Stimulated activated CD4-positive, alpha-beta T cell treated with anti-CD3 and anti-CD28 coated beads, Interleukin-2, amount 100 ng/mL, for 4 hours (primary cell): ENCODE measurements at regions not wholly inside any gene's neighbourhood (a gene's known extent, or its start where the extent isn't known, plus 50 kb on each side); places are given as distances from the start of the nearest gene placed in this dataset.

Source experiments
- DNase-seq: peaks from one replicate; pipeline ENCODE4 v3.0.0-alpha.2; 2020; ENCODE audit warnings: low read depth

GRCh38 chr1:5379176-5379759 lies 613.0 kb downstream of the NPHP4 start:
- no peak for DNase-seq

GRCh38 chr1:5376538-5377247 lies 615.5 kb downstream of the NPHP4 start:
- no peak for DNase-seq

- DNase-seq = no peak
Observed at GRCh38 chr1:5375481-5375880, 616.7 kb downstream of the NPHP4 start.

GRCh38 chr1:5374192-5374591 lies 618.0 kb downstream of the NPHP4 start:
- no peak for DNase-seq

DNA sequence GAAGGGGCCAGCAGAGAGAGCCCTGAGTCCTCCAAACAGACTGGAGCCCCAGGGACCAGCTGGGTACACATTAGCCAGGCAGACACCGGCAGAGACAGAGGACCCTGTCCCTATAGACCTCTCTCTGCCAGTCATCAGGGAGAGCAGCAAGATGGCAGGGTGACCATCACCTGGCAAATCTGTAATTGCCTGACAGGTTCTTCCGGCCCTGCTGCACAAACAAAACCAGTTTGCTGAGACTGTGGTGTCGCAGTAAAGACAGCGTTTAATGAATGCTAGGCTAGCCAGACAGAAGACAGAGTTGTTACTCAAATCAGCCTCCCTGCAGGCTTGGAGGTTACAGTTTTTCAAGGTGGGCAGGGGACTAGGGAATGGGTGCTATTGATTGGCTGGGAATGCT lies 618.9 kb downstream of the NPHP4 start:
- no peak for DNase-seq

- DNase-seq = no peak
Observed at GRCh38 chr1:5371270-5371669, 621.0 kb downstream of the NPHP4 start.

DNA sequence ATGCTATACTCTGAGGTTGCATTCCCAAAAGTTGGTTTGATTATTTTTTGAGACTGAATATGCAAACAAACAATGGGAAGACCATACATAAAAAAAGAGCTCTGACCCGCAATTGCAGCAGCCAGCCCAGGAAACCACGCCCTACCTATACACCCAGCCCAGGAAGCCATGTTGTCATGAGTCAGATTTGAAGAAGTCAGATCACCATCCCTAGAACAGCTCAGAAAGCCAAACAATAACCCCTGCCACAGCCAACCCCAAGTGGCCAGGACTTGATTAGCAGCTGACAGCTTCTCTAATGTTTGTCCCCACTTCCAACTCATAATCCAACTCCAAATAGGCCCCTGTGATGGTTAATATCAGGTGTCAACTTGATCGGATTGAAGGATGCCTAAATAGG lies 621.9 kb downstream of the NPHP4 start:
- DNase-seq = no peak

- no peak for DNase-seq
Observed at GRCh38 chr1:5369223-5369622, 623.0 kb downstream of the NPHP4 start.

- no peak for DNase-seq
Observed at GRCh38 chr1:5368201-5368600, 624.0 kb downstream of the NPHP4 start.

- no peak for DNase-seq
Observed at GRCh38 chr1:5367306-5367705, 624.9 kb downstream of the NPHP4 start.

DNA sequence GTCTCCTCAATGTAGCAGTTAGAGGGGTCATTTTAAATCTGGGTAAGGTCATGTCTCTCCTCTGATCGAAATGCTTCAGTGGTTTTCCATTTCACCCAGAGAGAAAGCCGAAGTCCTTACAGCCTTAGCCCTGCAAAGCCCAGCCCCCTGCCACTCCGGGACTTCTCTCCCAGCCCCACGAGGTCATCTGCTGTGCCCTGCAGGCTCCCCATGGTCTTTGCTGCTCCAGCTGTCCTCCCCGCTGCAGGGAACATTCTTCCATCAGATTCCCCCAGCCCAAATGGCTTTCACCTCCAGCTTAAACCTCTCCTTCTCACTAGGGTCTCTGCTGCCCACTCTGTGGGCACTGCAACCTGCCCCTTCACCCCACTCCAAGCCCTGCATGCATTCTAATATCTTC lies 626.5 kb downstream of the NPHP4 start:
- DNase-seq = no peak

DNA sequence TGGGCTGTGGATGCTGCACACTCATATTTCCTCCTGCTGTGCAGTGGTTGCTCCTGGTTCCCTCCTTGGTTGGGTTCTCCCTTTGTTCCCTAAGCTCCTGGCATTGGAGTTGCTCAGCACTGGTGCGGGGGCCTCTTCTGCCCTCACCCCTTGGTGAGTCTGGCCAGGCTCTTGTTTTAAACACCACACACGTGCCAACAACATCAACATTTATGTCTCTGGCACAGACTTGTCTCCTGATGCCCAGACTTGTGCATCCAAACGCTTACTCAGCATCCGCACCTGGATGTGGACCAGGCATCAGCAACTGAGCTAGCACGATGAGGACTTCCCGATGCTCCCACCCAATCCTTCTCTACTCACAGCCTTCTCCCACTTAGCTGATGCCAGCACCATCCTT lies 627.6 kb downstream of the NPHP4 start:
- DNase-seq = no peak

GRCh38 chr1:5354681-5355080 lies 637.5 kb downstream of the NPHP4 start:
- no peak for DNase-seq

- no peak for DNase-seq
Observed at GRCh38 chr1:5351366-5351765, 640.9 kb downstream of the NPHP4 start.

GRCh38 chr1:5349526-5349925 lies 642.7 kb downstream of the NPHP4 start:
- DNase-seq = no peak

- DNase-seq = no peak
Observed at GRCh38 chr1:5348732-5349465, 643.3 kb downstream of the NPHP4 start.

DNA sequence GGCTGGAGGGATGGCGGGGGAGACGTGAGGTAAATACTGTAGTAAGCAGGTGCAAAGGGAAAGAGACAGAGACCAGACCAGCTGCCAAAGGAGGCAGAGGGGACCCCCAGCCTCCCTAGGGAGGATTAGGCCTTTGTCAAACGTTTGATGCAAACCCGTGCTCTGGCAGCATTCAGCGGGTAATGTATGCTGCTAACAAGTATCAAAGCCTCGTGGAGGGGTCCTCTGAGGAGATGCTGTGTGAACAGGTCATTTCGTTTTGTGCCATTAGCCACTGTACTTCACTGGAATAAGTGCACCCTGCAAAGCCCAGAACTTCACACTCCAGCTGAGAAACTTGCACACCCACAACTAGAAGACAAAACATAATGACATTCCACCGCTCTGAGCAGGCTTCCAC lies 644.5 kb downstream of the NPHP4 start:
- DNase-seq = no peak

DNA sequence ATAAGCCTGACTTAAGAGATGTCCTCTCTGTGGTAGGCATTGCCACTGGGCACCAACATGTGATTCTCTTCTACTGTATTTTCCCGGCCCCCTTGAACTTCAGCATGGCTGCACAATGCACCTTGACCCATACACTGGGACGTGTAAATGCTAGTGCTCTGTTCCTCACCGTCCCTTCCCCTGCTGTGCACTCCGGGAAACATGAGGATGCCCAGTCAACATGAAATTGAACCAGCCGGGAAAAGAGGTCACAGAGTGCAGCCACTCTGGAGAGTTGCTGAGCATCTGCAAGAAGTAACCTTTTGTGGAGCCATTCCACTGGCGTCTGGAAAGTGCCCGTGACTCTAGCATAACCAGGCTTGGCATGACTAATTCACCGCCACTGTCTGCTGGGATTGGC lies 646.7 kb downstream of the NPHP4 start:
- DNase-seq = no peak

DNA sequence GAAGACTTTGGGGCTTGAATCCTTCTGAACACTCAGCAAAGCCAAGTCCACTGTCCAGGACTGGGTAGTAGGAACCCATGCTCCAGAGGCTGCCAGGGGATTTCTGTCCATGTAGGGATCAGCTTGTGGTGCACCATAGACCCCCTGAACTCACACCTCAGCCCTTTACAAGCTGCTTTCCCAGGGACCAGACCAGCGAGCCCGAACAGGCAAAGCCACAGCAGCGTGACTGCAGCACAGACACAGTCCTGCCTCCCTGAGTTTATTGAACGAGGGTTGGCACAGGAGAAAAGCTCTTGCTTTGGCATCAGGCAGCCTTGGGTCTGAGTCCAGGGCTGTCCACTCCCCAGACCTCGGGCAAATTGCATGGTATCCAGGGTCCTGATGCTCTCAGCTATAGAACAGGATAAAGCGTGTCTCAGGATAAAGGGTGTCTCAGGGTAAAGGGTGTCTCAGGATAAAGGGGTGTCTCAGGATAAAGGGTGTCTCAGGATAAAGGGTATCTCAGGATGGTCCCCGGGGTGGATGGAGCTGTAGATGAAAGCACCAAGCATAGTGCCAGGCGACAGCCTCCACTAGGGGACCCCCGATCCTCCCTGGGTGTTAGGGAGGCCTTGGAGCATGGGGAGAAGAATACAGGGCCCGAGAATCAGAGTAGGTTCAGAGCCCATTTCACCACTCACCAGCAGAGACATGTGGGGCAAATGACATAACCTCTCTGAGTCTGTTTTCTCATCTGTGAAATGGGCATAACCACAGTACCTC lies 648.8 kb downstream of the NPHP4 start:
- DNase-seq = no peak

DNA sequence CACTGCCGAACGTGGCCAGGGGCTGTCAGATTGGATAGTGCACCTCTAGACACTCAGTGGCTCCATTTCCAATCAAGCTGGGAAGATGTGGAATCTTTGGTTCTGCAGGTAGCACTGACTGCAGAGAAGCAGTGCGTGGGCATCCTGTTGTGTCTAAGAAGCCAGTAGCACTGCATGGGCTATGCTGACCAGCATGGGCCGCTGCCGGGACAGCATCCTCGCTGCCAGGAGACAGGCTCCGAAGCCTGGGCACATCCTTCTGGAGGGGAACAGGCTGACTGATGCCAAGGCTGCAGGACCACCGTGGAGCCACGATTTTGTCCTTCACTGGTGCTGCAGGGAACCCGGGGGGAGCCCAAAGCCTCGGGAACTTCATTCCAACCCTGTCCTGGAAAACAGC lies 649.4 kb downstream of the NPHP4 start:
- DNase-seq = no peak

DNA sequence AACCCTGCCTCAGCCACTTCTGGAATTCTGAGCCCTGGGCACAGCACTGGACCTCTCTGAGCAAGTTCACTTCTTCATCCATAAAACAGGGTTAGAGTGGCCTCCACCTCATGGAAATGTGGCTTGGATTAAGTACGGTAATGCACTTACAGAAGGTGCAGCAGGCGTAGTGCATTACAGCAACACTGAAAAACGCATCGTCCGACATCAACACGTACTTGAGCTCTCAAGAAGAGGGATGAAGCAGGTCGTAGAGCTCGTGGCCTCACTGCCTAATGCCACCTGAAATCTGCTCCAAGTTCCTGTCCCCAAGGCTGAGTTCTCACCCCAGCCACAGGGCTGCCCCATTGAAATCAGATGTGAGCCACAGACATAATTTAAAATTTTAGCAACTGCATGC lies 650.1 kb downstream of the NPHP4 start:
- DNase-seq = no peak

DNA sequence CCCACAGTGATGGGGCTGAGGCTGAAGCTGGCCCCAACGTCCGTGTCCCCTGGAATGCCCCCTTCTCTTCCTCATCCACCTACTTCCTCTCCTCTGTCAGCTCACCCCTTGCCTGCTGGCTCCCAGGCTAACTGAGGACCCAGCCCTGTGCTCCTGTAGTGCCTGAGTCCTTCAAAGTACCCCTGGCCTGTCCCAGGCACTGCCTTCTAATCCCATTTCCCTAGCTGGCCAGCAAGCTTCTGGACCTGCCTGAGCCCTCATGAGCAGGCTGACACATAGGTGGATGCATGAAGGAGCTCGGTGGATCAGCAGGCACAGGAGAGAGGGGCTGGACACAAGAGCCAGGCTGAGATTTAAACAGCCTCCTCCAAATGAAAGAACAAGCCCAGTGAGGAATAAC lies 650.8 kb downstream of the NPHP4 start:
- no peak for DNase-seq
